Mesenchymal stem cell (in vitro differentiated cells and primary cell): ENCODE measurements at regions not wholly inside any gene's neighbourhood (a gene's known extent, or its start where the extent isn't known, plus 50 kb on each side); places are given as distances from the start of the nearest gene placed in this dataset.

ENCODE experiments used
- DNase-seq: peaks from one replicate; pipeline ENCODE4 v3.0.0-alpha.2; 2013
- H2AFZ ChIP-seq: one replicate; pipeline ENCODE4 v1.6.1; 2013; ENCODE audit warnings: low read depth, mild to moderate bottlenecking, control low read depth, inconsistent platforms, low read length, moderate library complexity
- H2AK5ac ChIP-seq: 2 replicates; pipeline ENCODE4 v1.6.1; 2013; ENCODE audit warnings: low read length, moderate library complexity, mild to moderate bottlenecking, inconsistent platforms; ENCODE audit not compliant: severe bottlenecking
- H2BK120ac ChIP-seq: one replicate; pipeline ENCODE4 v1.6.1; 2013; ENCODE audit warnings: low read depth, mild to moderate bottlenecking, inconsistent platforms, low read length, moderate library complexity
- H2BK12ac ChIP-seq, 2 experiments: one replicate each; pipeline ENCODE4 v1.6.1; 2013; ENCODE audit warnings: inconsistent platforms in 2 of 2, low read length in 2 of 2, mild to moderate bottlenecking in 2 of 2, moderate library complexity in 2 of 2, control low read depth in 1 of 2
- H2BK15ac ChIP-seq: one replicate; pipeline ENCODE4 v1.6.1; 2013; ENCODE audit warnings: mild to moderate bottlenecking, low read depth, inconsistent platforms; ENCODE audit not compliant: poor library complexity, severe bottlenecking
- H2BK5ac ChIP-seq: 2 replicates; pipeline ENCODE4 v1.6.1; 2013; ENCODE audit warnings: low read depth, mild to moderate bottlenecking, low read length, control low read depth, inconsistent platforms; ENCODE audit not compliant: poor library complexity, severe bottlenecking
- H3K14ac ChIP-seq, 2 experiments: one replicate each; pipeline ENCODE4 v1.6.1; 2013; ENCODE audit warnings: inconsistent platforms in 2 of 2, low read length in 2 of 2, control low read depth in 1 of 2, mild to moderate bottlenecking in 1 of 2, moderate library complexity in 1 of 2
- H3K18ac ChIP-seq, 2 experiments: one replicate each; pipeline ENCODE4 v1.6.1; 2013; ENCODE audit warnings: inconsistent platforms in 2 of 2, low read length in 2 of 2, control low read depth in 1 of 2, low read depth in 1 of 2, mild to moderate bottlenecking in 1 of 2
- H3K23ac ChIP-seq, 2 experiments: one replicate each; pipeline ENCODE4 v1.6.1; 2013; ENCODE audit warnings: inconsistent platforms in 2 of 2, low read length in 2 of 2, mild to moderate bottlenecking in 2 of 2, moderate library complexity in 2 of 2, control low read depth in 1 of 2
- H3K27ac ChIP-seq: 2 replicates; pipeline ENCODE4 v1.5.1; 2013; ENCODE audit warnings: mild to moderate bottlenecking, moderate library complexity, low read length, control low read depth, inconsistent platforms; ENCODE audit not compliant: poor library complexity, severe bottlenecking
- H3K27me3 ChIP-seq, 2 experiments: 2 replicates each; pipeline versions ENCODE4 v1.6.1 to v1.7.0; 2013; ENCODE audit warnings: low read length in 2 of 2, mild to moderate bottlenecking in 2 of 2, moderate library complexity in 2 of 2, control low read depth in 1 of 2, inconsistent platforms in 1 of 2; ENCODE audit not compliant: control insufficient read depth in 1 of 2, insufficient read depth in 1 of 2
- H3K36me3 ChIP-seq, 2 experiments: 2 replicates each; pipeline versions ENCODE4 v1.6.1 to v1.7.0; 2013; ENCODE audit warnings: low read length in 2 of 2, control low read depth in 1 of 2, inconsistent platforms in 1 of 2, low read depth in 1 of 2, mild to moderate bottlenecking in 1 of 2; ENCODE audit not compliant: insufficient read depth in 2 of 2, control insufficient read depth in 1 of 2
- H3K4ac ChIP-seq, 2 experiments: one replicate each; pipeline ENCODE4 v1.6.1; 2013; ENCODE audit warnings: inconsistent platforms in 2 of 2, low read length in 2 of 2, mild to moderate bottlenecking in 2 of 2, moderate library complexity in 2 of 2, control low read depth in 1 of 2, low read depth in 1 of 2
- H3K4me1 ChIP-seq: 2 replicates; pipeline ENCODE4 v1.6.1; 2013; ENCODE audit warnings: low read depth, low read length, control low read depth; ENCODE audit not compliant: control insufficient read depth, insufficient read depth
- H3K4me2 ChIP-seq: 2 replicates; pipeline ENCODE4 v1.6.1; 2013; ENCODE audit warnings: low read length, mild to moderate bottlenecking, inconsistent platforms; ENCODE audit not compliant: poor library complexity, severe bottlenecking
- H3K4me3 ChIP-seq, 2 experiments: 2 replicates each; pipeline versions ENCODE4 v1.5.1 to v1.7.0; 2013; ENCODE audit warnings: low read length in 2 of 2, mild to moderate bottlenecking in 2 of 2, control low read depth in 1 of 2, low read depth in 1 of 2; ENCODE audit not compliant: insufficient read depth in 1 of 2
- H3K79me1 ChIP-seq: replicated peaks from 2 replicates; pipeline ENCODE4 v1.6.1; 2013; ENCODE audit warnings: mild to moderate bottlenecking, control low read depth, low read length, inconsistent platforms; ENCODE audit not compliant: poor library complexity, severe bottlenecking
- H3K9ac ChIP-seq: 2 replicates; pipeline ENCODE4 v1.7.0; 2013; ENCODE audit warnings: mild to moderate bottlenecking, low read length, moderate library complexity
- H3K9me3 ChIP-seq: 2 replicates; pipeline ENCODE4 v1.7.0; 2013; ENCODE audit warnings: mild to moderate bottlenecking, low read length; ENCODE audit not compliant: control insufficient read depth
- H4K8ac ChIP-seq: one replicate; pipeline ENCODE4 v1.6.1; 2013; ENCODE audit warnings: inconsistent platforms, mild to moderate bottlenecking, low read length, moderate library complexity
- H4K91ac ChIP-seq: one replicate; pipeline ENCODE4 v1.6.1; 2013; ENCODE audit warnings: mild to moderate bottlenecking, low read length, inconsistent platforms
- whole genome bisulfite sequencing: methylation state at CpG from one replicate; pipeline ENCODE4 v1.1.7; 2013; ENCODE audit warnings: mixed read lengths; 5-methylcytosine and 5-hydroxymethylcytosine counted together

GRCh38 chr1:221477252-221477651 is 264.6 kb downstream of the DUSP10 start:
- Histone ChIP-seq H2BK12ac (peak overlapping the region in 1 of 2 experiments; percentile 31), H3K4me3 (no peak overlapping the region), H3K9ac (no peak overlapping the region), H2AFZ (no peak overlapping the region), H2AK5ac (no peak overlapping the region), H3K14ac (peak overlapping the region in 1 of 2 experiments; percentile 41), H4K8ac (no peak overlapping the region), H3K4me1 (no peaks in the 10 kb centered on the region), H4K91ac (no peak overlapping the region), H2BK15ac (peak overlapping the region; percentile 82), H3K27ac (no peak overlapping the region), H3K4ac (peak overlapping the region in 1 of 2 experiments; percentile 84), H3K4me2 (no peak overlapping the region), H2BK5ac (no peak overlapping the region), H2BK120ac (no peak overlapping the region), H3K27me3 (no peaks in the 10 kb centered on the region), H3K23ac (peak overlapping the region in 1 of 2 experiments; percentile 5), H3K36me3 (no peaks in the 10 kb centered on the region), H3K79me1 (no peaks in the 10 kb centered on the region), H3K9me3 (no peaks in the 10 kb centered on the region), H3K18ac (peak overlapping the region in 1 of 2 experiments; percentile 19)
- no peak for DNase-seq
- 92% methylated on average over 2 of the region's 3 CpGs for WGBS

GRCh38 chr1:221478050-221478949 is 263.6 kb downstream of the DUSP10 start:
- DNase-seq: peak; percentile 83
- H2AFZ ChIP-seq: no peak overlapping the region
- H3K14ac ChIP-seq: no peak overlapping the region
- no peak overlapping the region for H2BK120ac ChIP-seq
- no peak overlapping the region for H2BK15ac ChIP-seq
- no peaks in the 10 kb centered on the region for H3K79me1 ChIP-seq
- H3K27ac ChIP-seq: no peak overlapping the region
- WGBS: 6% methylated on average over 5 of the region's 8 CpGs
- H2BK5ac ChIP-seq: no peak overlapping the region
- H3K4me1 ChIP-seq: no peaks in the 10 kb centered on the region
- H4K8ac ChIP-seq: no peak overlapping the region
- H3K27me3 ChIP-seq: no peaks in the 10 kb centered on the region
- no peak overlapping the region for H2BK12ac ChIP-seq
- no peaks in the 10 kb centered on the region for H3K9me3 ChIP-seq
- H3K4me2 ChIP-seq: no peak overlapping the region
- H3K4ac ChIP-seq: no peak overlapping the region
- H4K91ac ChIP-seq: no peak overlapping the region
- peak overlapping the region in 1 of 2 experiments; percentile 74 for H3K18ac ChIP-seq
- H3K23ac ChIP-seq: no peak overlapping the region
- H3K9ac ChIP-seq: peak overlapping the region; percentile 30
- no peaks in the 10 kb centered on the region for H3K36me3 ChIP-seq
- peak overlapping the region in 1 of 2 experiments; percentile 16 for H3K4me3 ChIP-seq
- no peak overlapping the region for H2AK5ac ChIP-seq

- 5% methylated on average over 5 of the region's 8 CpGs for WGBS
- no peak overlapping the region for H3K4ac ChIP-seq
These were observed 253.9 kb downstream of the DUSP10 start for GRCh38 chr1:221487781-221488524.

GRCh38 chr1:221488550-221488949 is 253.3 kb downstream of the DUSP10 start:
- Histone ChIP-seq H2BK12ac (peak overlapping the region in 1 of 2 experiments; percentile 66), H2BK120ac (no peak overlapping the region), H3K79me1 (no peaks in the 10 kb centered on the region), H3K4me2 (no peak overlapping the region), H3K27me3 (no peaks in the 10 kb centered on the region), H2AFZ (no peak overlapping the region), H3K27ac (no peak overlapping the region), H3K36me3 (no peaks in the 10 kb centered on the region), H4K8ac (no peak overlapping the region), H4K91ac (no peak overlapping the region), H3K4me1 (no peaks in the 10 kb centered on the region), H3K4me3 (no peak overlapping the region), H2AK5ac (no peak overlapping the region), H3K4ac (no peak overlapping the region), H2BK15ac (no peak overlapping the region), H3K9ac (no peak overlapping the region), H3K14ac (no peak overlapping the region), H3K9me3 (no peaks in the 10 kb centered on the region), H3K23ac (no peak overlapping the region), H2BK5ac (no peak overlapping the region), H3K18ac (no peak overlapping the region)
- WGBS: no CpG with 5 or more reads among the region's 1 CpG
- no peak for DNase-seq

More at GRCh38 chr1:221487781-221488524, 253.9 kb downstream of the DUSP10 start:
- H2BK5ac ChIP-seq: no peak overlapping the region
- peak overlapping the region in 1 of 2 experiments; percentile 66 for H2BK12ac ChIP-seq
- H3K36me3 ChIP-seq: no peaks in the 10 kb centered on the region
- H3K27ac ChIP-seq: no peak overlapping the region
- H3K14ac ChIP-seq: no peak overlapping the region
- H4K91ac ChIP-seq: no peak overlapping the region
- no peak overlapping the region for H2AK5ac ChIP-seq
- no peak overlapping the region for H3K18ac ChIP-seq
- H4K8ac ChIP-seq: no peak overlapping the region
- no peak overlapping the region for H3K4me2 ChIP-seq
- no peak overlapping the region for H3K9ac ChIP-seq
- no peak overlapping the region for H3K4me3 ChIP-seq
- H3K9me3 ChIP-seq: no peaks in the 10 kb centered on the region
- H2AFZ ChIP-seq: no peak overlapping the region
- no peaks in the 10 kb centered on the region for H3K79me1 ChIP-seq
- H2BK120ac ChIP-seq: no peak overlapping the region
- peak; percentile 85 for DNase-seq
- H3K23ac ChIP-seq: no peak overlapping the region
- H3K4me1 ChIP-seq: no peaks in the 10 kb centered on the region
- H3K27me3 ChIP-seq: no peaks in the 10 kb centered on the region
- H2BK15ac ChIP-seq: no peak overlapping the region
